Globus pallidus (tissue), 1 donor: ENCODE measurements at regions not wholly inside any gene's neighbourhood (a gene's known extent, or its start where the extent isn't known, plus 50 kb on each side); places are given as distances from the start of the nearest gene placed in this dataset.

Experiments
- DNase-seq: peaks from one replicate; pipeline ENCODE4 v3.0.0-alpha.2; 2015; ENCODE audit warnings: low spot score

GRCh38 chr12:64931321-64931720 is 106.9 kb downstream of the TBC1D30 start:
- DNase-seq: no peak

- no peak for DNase-seq
Observed at GRCh38 chr12:64931981-64932380, 107.5 kb downstream of the TBC1D30 start.

GRCh38 chr12:64933791-64934190 is 109.3 kb downstream of the TBC1D30 start:
- no peak for DNase-seq

- DNase-seq: no peak
Observed at GRCh38 chr12:64937452-64937851, 113.0 kb downstream of the TBC1D30 start.

GRCh38 chr12:64938179-64938578 is 113.7 kb downstream of the TBC1D30 start:
- no peak for DNase-seq

- no peak for DNase-seq
Observed at GRCh38 chr12:64943686-64944085, 119.2 kb downstream of the TBC1D30 start.

GRCh38 chr12:64944966-64945365 is 120.5 kb downstream of the TBC1D30 start:
- DNase-seq: no peak

GRCh38 chr12:64946132-64946829 is 121.8 kb downstream of the TBC1D30 start:
- peak; percentile 96 for DNase-seq

GRCh38 chr12:64950711-64951298 is 126.4 kb downstream of the TBC1D30 start:
- no peak for DNase-seq

- no peak for DNase-seq
Observed at GRCh38 chr12:64951944-64952343, 127.5 kb downstream of the TBC1D30 start.

- DNase-seq: no peak
Observed at GRCh38 chr12:64955746-64956145, 131.3 kb downstream of the TBC1D30 start.

GRCh38 chr12:64965920-64966319 is 141.5 kb downstream of the TBC1D30 start:
- DNase-seq: no peak

- DNase-seq: no peak
Observed at GRCh38 chr12:64968989-64969819, 144.8 kb downstream of the TBC1D30 start.

- no peak for DNase-seq
Observed at GRCh38 chr12:64976131-64976530, 145.0 kb downstream of the WIF1 start.

- no peak for DNase-seq
Observed at GRCh38 chr12:64983771-64984278, 137.3 kb downstream of the WIF1 start.

GRCh38 chr12:64991121-64991611 is 129.9 kb downstream of the WIF1 start:
- DNase-seq: peak; percentile 33

GRCh38 chr12:64992116-64992515 is 129.0 kb downstream of the WIF1 start:
- peak; percentile 13 for DNase-seq

- DNase-seq: no peak
Observed at GRCh38 chr12:64992641-64993040, 128.5 kb downstream of the WIF1 start.

GRCh38 chr12:64993461-64993860 is 127.6 kb downstream of the WIF1 start:
- no peak for DNase-seq

- DNase-seq: no peak
Observed at GRCh38 chr12:64995816-64996215, 125.3 kb downstream of the WIF1 start.

GRCh38 chr12:64997858-64998257 is 123.2 kb downstream of the WIF1 start:
- no peak for DNase-seq

GRCh38 chr12:64998371-64999147 is 122.5 kb downstream of the WIF1 start:
- DNase-seq: peak; percentile 46
